ENCODE measurements at regions not wholly inside any gene's neighbourhood (a gene's known extent, or its start where the extent isn't known, plus 50 kb on each side); places are given as distances from the start of the nearest gene placed in this dataset.

- DNase-seq (ENCODE audit: low spot score), result no peak
- in situ Hi-C loops (cut with MboI; ENCODE audit: low pct_unique_long_range_greater_than_20kb, low sequenced_read_pairs, unreplicated experiment), result no loop called here
- TF ChIP-seq, protein P1, sequence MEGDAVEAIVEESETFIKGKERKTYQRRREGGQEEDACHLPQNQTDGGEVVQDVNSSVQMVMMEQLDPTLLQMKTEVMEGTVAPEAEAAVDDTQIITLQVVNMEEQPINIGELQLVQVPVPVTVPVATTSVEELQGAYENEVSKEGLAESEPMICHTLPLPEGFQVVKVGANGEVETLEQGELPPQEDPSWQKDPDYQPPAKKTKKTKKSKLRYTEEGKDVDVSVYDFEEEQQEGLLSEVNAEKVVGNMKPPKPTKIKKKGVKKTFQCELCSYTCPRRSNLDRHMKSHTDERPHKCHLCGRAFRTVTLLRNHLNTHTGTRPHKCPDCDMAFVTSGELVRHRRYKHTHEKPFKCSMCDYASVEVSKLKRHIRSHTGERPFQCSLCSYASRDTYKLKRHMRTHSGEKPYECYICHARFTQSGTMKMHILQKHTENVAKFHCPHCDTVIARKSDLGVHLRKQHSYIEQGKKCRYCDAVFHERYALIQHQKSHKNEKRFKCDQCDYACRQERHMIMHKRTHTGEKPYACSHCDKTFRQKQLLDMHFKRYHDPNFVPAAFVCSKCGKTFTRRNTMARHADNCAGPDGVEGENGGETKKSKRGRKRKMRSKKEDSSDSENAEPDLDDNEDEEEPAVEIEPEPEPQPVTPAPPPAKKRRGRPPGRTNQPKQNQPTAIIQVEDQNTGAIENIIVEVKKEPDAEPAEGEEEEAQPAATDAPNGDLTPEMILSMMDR (IDR thresholded peaks at IDR 0.05; ENCODE audit: extremely low read depth, insufficient read depth, missing control alignments), result no peak
These were observed 191.3 kb upstream of the FOXA2 start for GRCh38 chr20:22775671-22776139.

GRCh38 chr20:22776369-22776768 lies 192.0 kb upstream of the FOXA2 start:
- DNase-seq (ENCODE audit: low spot score), result no peak
- TF ChIP-seq, protein P1 (IDR thresholded peaks at IDR 0.05; ENCODE audit: extremely low read depth, insufficient read depth, missing control alignments), result no peak
- in situ Hi-C loops (cut with MboI; ENCODE audit: low pct_unique_long_range_greater_than_20kb, low sequenced_read_pairs, unreplicated experiment), result no loop called here

DNA sequence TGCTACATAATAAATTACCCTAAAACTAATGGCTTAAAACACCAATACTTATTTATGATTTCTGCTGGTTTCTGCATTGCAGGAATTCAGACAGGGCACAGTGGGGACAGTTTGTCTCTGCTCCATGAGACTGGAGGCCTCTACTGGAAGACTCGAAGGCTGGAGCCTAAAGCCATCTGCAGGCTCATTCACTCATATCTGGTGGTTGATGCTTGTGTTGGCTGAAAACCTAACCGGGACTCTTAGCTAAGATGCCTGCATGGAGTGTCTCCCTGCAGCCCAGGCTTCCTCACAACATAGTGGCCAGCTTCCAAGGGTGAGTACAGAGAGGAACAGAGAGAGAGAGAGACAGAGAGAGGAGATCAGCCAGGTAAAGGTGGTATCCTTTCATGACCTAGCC lies 195.5 kb upstream of the FOXA2 start:
- TF ChIP-seq, protein P1 (IDR thresholded peaks at IDR 0.05; ENCODE audit: extremely low read depth, insufficient read depth, missing control alignments), result no peak
- DNase-seq (ENCODE audit: low spot score), result no peak
- in situ Hi-C loops (cut with MboI; ENCODE audit: low pct_unique_long_range_greater_than_20kb, low sequenced_read_pairs, unreplicated experiment), result no loop called here

DNA sequence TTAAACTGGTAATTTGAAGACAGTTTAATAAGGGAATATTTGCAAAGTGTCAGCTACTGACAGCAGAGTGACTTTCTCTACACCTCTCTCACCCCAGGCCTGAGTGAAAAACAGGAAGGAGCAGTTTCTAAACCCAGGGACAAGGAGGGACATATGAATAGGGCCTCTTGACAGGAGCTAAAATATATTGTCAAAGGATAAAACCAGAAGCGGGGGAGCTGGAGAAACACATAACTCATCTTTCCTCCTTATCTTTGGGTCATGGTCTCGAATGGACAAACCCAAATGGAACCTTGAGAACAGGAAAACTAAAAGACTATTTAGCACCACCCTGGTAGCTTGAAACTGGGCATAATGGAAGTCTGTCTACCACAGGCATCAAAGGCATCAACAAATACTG lies 197.5 kb upstream of the FOXA2 start:
- in situ Hi-C loops (cut with MboI; ENCODE audit: low pct_unique_long_range_greater_than_20kb, low sequenced_read_pairs, unreplicated experiment), result no loop called here
- TF ChIP-seq, protein P1 (IDR thresholded peaks at IDR 0.05; ENCODE audit: extremely low read depth, insufficient read depth, missing control alignments), result no peak
- DNase-seq (ENCODE audit: low spot score), result no peak

GRCh38 chr20:22789676-22790075 lies 205.3 kb upstream of the FOXA2 start:
- DNase-seq (ENCODE audit: low spot score), result no peak

GRCh38 chr20:22791396-22791795 lies 207.0 kb upstream of the FOXA2 start:
- in situ Hi-C loops (cut with MboI; ENCODE audit: low pct_unique_long_range_greater_than_20kb, low sequenced_read_pairs, unreplicated experiment), result no loop called here
- TF ChIP-seq, protein P1 (IDR thresholded peaks at IDR 0.05; ENCODE audit: extremely low read depth, insufficient read depth, missing control alignments), result no peak
- no peak for DNase-seq (ENCODE audit: low spot score)

More at GRCh38 chr20:22789676-22790075, 205.3 kb upstream of the FOXA2 start:
- in situ Hi-C loops (cut with MboI; ENCODE audit: low pct_unique_long_range_greater_than_20kb, low sequenced_read_pairs, unreplicated experiment), result no loop called here
- TF ChIP-seq, protein P1 (IDR thresholded peaks at IDR 0.05; ENCODE audit: extremely low read depth, insufficient read depth, missing control alignments), result no peak

All from GM13977 (cell line).